Activated naive CD4-positive, alpha-beta T cell treated with Interleukin-2 at 50 U/mL for 16 hours (primary cell): ENCODE measurements at regions not wholly inside any gene's neighbourhood (a gene's known extent, or its start where the extent isn't known, plus 50 kb on each side); places are given as distances from the start of the nearest gene placed in this dataset.
"Not testable (repeated sequence)": the region's sequence is repeated elsewhere in the genome, so short reads cannot be mapped to it uniquely, and the experiment has no call there.

ENCODE experiments used
- DNase-seq: peaks from one replicate; pipeline ENCODE4 v3.0.0-alpha.2; 2020

DNA sequence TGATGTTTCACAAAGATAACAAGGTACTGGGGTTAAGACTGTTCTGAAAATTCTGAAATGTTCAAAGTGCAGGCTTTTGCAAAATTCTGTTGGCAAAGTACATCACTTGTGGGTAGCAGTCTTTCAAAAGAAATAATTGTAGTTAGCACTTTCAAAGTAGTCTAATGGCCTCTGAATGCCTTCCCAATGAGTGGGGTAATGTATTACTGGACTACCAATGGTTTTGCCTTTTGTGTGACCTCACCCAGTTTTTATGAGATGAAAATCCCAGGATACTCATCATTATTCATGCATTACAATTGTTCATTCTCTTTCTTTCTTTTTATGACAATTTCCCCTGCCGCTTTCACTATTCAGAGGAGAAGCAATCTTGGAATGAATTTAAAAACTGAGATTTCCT, 686.1 kb downstream of the GLUD2 start:
- DNase-seq: no peak

DNA sequence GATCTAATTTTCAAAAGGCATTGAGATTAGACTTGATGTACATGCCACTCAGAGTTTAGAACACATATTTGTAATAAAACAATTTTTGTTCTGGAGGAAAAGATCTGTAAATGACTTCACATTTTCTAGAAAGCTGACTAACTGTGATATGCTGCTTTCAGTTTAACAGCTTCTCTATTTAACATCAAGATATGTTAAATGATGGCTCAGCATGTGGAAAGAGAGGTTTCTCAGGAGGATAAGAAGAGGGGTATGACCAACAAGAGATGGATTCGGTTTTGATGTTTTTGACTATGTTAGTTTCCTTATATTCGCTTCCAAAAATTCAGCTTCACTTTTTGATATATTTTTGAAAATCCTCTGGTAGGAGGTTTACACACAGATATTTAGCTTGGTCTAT, 698.7 kb downstream of the GLUD2 start:
- DNase-seq: no peak

DNA sequence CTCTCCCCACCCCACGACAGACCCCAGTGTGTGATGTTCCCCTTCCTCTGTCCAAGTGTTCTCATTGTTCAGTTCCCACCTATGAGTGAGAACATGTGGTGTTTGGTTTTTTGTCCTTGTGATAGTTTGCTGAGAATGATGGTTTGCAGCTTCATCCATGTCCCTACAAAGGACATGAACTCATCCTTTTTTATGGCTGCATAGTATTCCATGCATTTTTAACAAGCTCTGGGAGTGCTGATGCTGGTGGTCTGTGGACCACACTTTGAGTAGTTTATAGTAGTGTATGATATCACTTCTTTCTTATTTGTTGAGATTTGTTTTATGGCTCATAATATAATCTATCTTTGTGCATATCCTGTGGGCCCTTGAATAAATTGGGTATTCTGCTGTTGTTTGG, 706.2 kb downstream of the GLUD2 start:
- not testable (repeated sequence) for DNase-seq

DNA sequence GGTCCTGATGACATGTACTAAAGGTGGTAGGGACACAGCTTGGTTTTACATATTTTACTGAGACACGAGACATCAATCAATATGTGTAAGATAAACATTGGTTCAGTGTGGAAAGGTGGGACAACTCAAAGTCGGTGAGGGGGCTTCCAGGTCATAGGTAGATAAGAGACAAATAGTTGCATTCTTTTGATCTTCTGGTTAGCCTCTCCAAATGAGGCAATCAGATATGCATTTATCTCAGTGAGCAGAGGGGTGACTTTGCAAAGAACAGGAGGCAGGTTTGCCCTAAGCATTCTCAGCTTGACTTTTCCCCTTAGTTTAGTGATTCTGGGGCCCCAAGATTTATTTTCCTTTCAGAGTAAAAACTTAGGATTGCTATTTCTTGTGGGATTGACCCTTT, 706.9 kb downstream of the GLUD2 start:
- no peak for DNase-seq

DNA sequence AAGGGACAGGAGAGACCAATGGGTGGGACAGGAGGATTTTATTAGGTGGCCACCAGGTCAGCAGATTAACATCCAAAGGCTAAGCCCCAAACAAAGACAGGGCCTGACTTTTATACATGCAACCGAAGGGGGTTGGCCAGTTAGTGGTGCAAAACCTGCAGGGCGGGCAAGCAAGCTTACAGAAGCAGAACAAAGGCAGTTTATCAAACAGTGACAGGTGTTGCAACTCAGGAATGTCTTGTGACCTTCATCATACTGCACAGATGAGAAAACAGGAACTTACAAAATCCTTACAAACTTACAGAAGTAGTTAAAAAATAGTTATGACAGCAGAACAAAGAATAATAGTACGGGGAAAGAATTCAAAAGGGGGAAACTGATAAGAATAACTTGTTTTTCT, 708.1 kb downstream of the GLUD2 start:
- DNase-seq: no peak

DNA sequence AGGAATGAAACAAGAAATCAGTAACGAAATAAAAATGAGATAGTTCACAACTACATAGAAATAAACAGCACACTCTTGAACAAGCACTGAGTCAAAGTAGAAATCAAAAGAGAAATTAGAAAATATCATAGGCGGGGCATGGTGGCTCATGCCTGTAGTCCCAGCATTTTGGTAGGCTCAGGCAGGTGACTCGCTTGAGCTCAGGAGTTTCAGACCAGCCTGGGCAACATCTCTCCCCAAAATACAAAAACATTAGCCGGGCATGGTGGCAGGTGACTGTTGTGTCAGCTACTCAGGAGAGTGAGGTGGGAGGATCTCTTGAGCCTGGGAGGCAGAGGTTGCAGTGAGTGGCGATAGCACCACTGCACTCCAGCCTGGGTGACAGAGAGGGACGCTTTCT, 714.4 kb downstream of the GLUD2 start:
- DNase-seq: no peak

DNA sequence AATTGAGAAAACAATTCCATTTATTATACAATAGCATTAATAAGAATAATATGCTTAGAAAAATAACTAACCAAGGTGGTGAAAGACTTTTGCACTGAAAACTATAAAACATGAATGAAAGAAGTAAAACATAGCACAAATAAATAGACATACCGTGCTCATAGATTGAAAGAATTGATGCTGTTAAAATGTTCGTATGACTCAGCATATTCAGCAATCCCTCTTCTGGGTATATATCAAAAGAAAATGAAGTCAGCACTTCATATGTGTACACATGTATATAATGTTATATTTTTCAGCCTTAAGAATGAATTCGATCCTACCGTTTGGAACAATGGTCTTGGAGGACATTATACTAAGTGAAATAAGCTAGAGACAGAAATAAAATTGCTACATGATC, 716.3 kb downstream of the GLUD2 start:
- no peak for DNase-seq

DNA sequence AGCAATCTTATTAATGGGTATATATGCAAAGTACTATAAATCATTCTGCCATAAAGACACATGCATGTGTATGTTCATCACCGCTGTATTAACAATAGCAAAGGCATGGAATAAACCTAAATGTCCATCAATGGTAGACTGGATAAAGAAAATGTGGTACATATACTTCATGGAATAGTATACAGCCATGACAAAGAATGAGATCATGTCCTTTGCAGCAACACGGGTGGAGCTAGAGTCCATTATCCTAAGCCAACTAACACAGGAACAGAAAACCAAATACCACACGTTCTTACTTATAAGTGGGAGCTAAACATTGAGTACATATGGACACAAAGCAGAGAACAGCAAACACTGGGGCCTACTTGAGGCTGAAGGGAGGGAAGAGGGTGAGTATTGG, 720.8 kb downstream of the GLUD2 start:
- not testable (repeated sequence) for DNase-seq

DNA sequence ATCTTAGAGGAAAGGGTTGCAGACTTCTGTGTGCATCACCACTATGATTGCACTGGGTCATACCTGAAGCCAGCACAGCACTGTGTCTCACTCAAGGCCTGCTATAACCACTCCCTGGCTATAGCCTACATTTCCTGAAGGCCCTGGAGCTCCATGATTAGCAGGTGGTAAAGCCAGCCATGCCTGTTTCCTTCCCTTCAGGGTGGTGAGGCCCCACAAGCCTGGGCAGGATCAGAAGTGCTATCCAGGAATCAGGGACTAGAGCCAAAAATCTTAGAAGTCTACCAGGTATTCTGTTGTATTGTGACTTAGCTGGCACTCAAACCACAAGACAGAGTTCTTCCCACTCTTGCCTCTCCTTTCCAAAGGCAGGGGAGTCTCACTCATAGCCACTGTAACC, 734.6 kb downstream of the GLUD2 start:
- no peak for DNase-seq

DNA sequence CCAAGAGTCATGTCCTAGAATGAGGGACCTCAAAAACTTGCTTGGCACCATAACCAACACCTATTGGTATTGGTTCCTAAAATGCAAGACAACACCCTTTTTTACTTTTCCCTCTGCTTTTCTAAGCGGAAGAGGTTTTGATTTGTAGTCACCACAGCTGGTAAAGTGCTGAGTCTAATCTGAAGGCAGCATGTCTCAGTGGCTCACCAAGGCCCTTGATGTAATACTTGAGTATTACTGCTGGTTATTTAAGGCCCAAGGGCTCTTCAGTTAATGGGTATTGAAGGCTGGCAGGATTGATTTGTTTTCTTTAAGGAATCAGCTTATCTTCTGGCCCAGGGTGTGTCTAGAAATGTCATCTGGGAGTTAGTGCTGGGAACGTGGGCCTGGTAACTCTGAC, 735.1 kb downstream of the GLUD2 start:
- no peak for DNase-seq

DNA sequence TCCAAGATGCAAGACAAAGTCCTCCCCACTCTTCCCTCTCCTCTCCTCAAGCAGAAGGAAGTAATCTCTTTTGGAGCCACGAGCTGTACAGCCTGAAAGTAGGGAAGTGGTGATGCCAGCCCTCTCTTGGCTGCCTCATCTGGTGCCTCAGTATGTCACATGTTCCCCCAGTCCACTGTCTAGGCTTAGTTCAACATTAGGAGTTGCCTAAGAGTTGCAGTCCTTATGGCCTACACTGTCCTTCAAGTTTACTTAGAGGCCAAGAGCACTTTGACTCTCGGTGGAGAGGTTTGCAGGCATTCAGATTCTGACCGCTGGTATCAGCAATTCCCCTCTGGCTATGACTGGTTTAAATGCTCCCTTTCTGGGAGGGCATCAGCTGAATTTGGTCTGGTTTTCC, 735.6 kb downstream of the GLUD2 start:
- no peak for DNase-seq

DNA sequence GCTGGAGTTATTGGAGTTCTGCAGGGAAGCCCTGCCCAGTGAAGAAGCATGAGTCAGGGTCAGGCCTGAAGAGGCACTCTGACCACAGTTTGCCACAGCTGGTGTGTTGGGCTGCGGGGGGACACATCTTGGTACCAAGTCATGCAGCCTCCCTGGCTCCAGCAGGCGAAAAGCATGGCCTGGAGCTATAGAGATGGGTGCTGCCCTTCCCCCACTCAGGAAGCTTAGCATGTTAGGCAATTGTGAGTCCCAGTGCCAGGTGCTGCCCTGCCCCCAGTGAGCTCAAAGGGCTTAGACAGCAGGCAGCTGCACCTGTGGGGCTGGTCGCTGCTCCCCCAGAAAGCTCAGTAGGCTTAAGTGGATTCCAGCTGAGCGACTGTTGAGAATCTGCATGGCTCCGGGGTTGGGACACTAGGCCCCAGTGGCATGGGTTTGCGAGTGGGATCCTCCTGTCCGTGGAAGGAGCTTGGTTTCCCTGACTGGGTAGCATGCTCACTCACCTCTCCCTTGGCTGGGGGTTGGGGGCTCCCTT, 755.5 kb downstream of the GLUD2 start:
- DNase-seq: no peak

DNA sequence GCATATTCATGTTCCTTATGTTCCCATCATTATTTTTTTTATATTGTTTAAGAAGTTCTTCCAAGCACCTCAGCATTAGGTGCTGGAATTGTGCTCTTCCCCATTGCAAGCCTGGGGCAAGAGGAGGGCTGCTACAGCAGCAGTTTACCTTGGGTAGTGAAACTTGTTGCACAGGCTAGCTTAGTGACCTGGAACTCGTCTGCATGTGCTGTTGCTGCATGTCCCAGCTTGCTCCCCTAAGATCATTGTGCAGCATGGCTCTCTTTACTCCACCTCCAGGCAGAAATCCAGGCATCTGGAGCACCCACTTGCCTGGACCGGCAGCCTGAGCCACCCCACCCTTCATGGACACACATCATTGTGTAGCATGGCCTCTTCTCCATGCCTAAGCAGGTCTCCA, 776.0 kb downstream of the GLUD2 start:
- DNase-seq: no peak

DNA sequence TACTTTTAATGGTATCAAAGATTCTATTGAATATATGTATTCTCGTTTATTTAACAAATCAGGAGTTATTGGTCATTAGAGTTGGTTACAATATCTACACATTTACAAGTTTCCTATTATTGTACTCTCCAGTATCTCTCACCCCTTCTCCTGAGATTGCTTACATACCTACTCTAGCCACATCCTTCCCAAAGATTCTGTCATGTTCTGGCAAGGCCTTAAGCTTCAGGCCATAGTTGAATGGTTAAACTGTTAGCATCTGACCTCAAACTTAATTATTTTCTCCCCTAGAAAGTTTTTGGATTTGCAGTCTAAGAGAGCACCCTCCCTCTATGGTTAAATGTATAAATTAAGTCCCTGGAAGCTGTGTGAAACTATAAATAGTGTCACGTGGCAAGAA, 784.2 kb downstream of the GLUD2 start:
- DNase-seq: no peak

DNA sequence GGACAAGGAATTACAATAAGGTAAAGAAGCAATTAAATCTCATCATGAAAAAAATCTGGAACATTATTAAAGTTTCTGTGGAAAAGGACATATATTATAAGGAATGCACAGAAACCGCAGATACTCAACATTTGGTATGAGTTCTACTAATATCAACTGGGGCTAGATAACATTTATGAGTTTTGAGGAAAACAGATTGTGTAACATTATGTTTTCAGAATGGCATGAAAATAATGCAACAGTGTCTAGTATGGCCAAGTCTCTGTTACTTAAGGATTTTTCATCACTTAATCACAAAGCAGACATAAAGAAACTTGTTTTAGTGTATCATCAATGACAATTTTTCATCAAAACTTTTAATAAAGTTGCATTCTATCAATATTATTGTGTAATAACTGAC, 785.0 kb downstream of the GLUD2 start:
- no peak for DNase-seq

DNA sequence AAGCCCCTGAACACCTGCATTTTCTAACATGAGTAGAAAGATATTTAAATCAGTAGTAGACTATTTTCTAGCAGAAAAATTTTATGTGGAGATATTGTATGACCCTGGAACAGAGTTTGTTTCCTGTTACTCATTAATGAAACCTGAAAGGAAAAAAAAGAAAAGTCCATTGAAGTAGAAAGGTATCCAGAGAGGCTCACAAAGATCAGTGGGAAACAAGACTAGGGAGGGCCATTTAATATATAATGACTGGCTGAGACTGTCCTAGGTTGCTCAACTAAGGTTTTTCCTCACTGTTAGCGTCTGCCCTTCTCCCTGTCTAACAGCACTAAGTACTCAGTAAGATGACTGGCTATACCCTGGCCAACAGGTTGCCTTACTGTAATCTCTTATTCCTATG, 788.6 kb downstream of the GLUD2 start:
- DNase-seq: no peak

DNA sequence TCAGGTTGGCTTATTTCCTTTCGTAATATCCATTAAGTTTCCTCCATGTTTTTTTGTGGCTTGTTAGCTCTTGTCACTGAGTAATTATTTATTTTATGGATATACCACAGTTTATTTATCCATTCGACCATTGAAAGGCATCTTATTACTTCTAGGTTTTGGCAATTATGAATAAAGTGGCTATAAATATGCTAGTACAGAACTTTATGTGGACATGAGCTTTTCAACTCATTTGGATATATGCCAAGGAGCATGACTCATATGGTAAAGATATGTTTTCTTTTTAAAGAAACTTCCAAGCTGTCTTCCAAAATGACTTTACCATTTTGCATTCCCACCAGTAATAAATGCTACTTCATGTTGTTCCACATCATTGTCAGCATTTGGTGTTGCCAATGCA, 803.6 kb downstream of the GLUD2 start:
- no peak for DNase-seq

DNA sequence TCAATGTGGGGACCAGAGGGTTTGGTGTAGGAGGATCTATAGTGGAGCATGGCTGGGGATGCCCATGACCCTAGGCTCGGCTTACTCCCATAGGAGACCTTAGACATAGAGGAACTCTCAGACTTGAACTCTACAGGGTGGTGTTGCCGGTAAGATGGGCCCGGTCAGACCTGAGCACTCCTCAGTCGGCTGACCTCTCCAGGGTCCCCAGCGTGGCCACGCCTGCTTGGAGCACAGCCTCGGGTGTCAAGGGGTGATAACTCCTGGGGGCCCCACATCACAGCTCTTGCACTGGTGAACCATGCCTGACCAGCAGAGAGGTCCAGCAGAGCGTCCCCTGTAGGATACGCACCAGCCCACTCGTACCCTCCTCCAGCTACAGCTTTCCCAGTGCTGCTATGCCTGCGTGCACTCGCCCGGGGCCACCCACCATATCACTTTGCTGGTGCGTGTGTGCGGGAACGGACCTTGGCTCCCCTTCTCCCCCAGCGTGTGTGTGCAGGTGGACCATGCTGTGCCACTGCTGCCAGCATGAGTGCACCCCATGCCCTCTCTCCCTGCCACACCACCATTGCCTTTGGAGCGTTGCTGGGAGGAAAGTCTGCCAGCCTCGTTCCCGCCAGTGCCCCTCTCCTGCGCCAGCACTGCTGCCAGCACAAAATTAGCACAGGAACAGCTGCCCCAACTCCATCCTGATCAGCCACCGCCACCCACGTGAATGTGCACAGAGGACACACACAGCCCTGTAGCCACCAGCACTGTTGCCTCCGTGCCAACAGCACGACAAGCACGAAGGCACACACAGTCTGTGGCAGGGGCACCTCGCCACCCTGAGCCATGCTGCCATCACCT, 806.6 kb downstream of the GLUD2 start:
- DNase-seq: no peak

DNA sequence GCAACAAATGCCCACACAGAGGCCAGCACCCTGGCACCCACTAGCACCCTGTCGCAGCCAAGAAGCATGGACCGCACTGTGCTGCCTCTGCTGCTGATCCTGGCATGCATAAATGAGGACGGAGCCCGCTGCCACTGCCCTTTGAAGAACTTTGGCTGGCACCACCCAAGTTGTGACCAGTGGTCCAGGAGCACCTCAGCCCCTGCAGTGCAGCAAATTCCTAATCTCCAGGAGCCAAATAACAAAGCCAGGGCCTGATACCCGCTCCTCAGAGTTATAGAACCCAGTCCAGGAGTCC, 807.2 kb downstream of the GLUD2 start:
- no peak for DNase-seq

DNA sequence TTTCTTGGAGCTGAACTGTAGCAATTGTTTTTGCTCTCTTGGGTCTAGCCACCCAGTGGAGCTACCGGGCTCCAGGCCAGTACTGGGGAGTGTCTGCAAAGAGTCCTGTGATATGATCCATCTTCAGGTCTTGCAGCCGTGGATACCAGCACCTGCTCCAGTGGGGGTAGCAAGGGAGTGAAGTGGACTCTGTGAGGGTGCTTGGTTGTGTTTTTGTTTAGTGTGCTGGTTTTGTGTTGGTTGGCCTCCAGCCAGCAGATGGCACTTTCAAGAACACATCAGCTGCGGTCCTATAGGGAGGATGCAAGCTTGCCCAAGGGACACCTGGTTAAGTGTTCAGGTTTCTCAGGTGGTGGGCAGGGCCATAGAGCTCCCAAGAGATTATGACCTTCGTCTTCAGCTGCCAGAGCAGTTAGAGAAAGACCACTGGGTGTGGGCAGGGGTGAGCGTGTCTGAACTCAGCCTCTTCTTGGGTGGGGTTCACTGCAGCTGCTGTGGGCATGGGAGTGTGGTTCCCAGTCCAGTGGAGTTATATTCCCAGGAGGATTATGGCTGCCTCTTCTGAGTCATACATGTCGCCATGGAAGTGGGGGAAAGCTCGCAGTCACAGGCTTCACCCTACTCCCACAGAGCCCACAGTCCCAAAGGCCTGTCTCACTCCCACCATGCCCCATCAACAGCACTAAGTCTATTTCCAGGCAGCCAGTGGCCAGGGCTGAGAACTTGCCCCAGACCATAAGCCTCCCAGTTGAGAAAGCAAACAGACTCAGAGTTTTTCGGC, 811.6 kb downstream of the GLUD2 start:
- DNase-seq: no peak

DNA sequence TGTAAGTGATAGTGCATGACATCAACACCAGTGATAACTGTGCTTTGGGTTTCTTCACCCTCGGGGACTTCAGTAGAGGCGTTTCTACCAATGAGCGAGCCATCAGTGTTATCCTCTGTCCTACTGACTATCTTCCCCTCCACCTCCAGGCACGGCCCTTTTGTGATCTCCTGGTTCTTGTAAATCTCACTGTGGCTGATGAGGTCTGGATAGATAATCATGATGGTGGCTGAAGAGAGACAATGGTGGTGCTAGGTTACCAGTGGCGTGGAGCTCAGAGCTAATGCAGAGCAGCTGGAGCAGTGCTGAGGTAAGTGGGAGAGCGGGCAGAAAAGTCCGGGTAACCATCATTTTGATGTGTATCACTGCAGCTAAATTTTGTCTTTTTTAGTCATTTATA, 816.6 kb downstream of the GLUD2 start:
- no peak for DNase-seq

DNA sequence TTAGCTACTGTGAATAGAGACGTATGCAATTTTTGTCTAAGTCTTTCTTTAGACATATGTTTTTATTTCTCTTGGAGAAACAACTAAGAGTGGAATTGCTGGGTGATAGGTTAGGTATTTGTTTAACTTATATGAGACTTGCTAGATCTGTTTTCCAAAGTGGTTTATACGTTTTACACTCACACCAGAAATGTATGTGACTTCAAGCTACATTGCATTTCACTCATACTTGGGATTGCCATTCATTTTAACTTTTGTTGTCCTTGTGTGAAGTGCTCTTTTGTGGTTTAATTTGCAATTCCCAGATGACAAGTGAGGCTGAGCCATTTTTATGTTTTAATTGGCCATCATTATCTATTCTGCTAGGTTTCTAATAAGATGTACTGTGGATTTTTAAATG, 817.2 kb downstream of the GLUD2 start:
- no peak for DNase-seq

DNA sequence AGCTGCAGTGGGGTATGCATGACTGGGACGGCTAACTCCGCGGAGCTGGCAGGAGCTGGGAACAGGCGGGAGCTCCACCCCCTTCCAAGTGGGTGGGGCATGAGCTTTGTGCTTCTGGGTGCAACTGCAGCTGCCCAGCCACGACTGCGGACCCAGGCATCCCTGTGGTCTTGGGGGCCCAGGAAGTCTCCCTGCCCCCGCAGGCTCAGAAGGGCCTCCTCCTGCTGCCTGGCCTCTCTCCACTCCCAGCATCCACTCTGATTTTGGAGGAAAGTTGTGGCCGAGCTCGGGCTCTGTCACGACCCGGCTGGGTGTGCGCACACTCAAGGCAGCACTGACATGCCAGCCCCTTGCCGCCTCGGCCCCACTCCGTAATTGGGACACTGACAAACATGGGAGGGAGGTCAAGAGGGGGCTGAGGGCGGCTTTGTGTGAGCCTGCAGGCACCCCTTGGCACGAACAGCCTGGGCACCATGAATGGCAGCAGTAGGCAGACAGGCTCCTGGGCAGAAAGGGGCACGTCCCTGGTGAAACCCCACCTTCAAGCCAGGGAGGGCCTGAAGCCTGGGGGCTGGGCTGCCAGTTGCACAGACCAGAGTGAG, 822.6 kb downstream of the GLUD2 start:
- DNase-seq: no peak

DNA sequence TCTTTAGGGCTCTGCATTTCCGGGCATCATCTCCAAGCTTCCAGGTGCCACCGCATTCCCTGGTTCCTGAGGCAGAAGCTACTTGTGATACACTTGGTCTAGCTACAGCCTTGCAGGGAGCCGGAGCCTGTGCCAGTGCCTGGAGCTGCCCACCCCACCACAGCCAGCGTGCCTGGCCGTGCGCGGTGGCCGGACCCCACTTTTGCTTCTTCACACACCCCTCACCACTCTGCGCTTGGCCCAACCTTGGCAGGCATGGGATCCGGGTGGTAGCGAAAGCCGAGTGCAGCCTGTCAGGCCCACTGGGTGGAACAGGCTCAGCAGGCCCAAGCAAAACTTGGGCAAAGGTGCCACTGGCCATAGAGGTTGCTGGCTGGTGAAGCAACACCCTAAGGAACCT, 823.7 kb downstream of the GLUD2 start:
- no peak for DNase-seq
